Thymus (tissue), 11 donors: ENCODE measurements at regions not wholly inside any gene's neighbourhood (a gene's known extent, or its start where the extent isn't known, plus 50 kb on each side); places are given as distances from the start of the nearest gene placed in this dataset.

Experiments
- DNase-seq, 9 donors: peaks; one replicate each; pipeline ENCODE4 v3.0.0-alpha.2; 2013; ENCODE audit warnings: low spot score in 9 of 9, low read depth in 6 of 9, missing footprints in 1 of 9
- H3K27ac ChIP-seq, 2 donors: one replicate each; pipeline ENCODE4 v1.5.1; 2013; ENCODE audit warnings: control low read depth in 1 of 2, low read depth in 1 of 2, low read length in 1 of 2, mild to moderate bottlenecking in 1 of 2, moderate library complexity in 1 of 2
- H3K27me3 ChIP-seq, 2 donors: one replicate each; pipeline ENCODE4 v1.5.1; 2013; ENCODE audit warnings: low read length in 1 of 2; ENCODE audit not compliant: control insufficient read depth in 2 of 2, insufficient read depth in 1 of 2
- H3K36me3 ChIP-seq, 2 donors: one replicate each; pipeline ENCODE4 v1.5.1; 2013; ENCODE audit warnings: low read length in 1 of 2, mild to moderate bottlenecking in 1 of 2, moderate library complexity in 1 of 2; ENCODE audit not compliant: control insufficient read depth in 2 of 2, insufficient read depth in 2 of 2
- H3K4me1 ChIP-seq, 2 donors: one replicate each; pipeline ENCODE4 v1.5.1; 2013; ENCODE audit warnings: low read length in 2 of 2; ENCODE audit not compliant: control insufficient read depth in 2 of 2, insufficient read depth in 2 of 2
- H3K4me3 ChIP-seq, 2 donors: one replicate each; pipeline ENCODE4 v1.5.1; 2013; ENCODE audit warnings: low read length in 2 of 2, control low read depth in 1 of 2, mild to moderate bottlenecking in 1 of 2
- H3K9me3 ChIP-seq, 2 donors: one replicate each; pipeline ENCODE4 v1.5.1; 2013; ENCODE audit warnings: low read length in 1 of 2, mild to moderate bottlenecking in 1 of 2; ENCODE audit not compliant: control insufficient read depth in 2 of 2, insufficient read depth in 1 of 2
- WGBS: extraction: QIAGEN DNeasy Blood & Tissue Kit; methylation state at CpG from one replicate; pipeline ENCODE4 v1.1.7; 2013; 5-methylcytosine and 5-hydroxymethylcytosine counted together
- donor health status: healthy.

DNA sequence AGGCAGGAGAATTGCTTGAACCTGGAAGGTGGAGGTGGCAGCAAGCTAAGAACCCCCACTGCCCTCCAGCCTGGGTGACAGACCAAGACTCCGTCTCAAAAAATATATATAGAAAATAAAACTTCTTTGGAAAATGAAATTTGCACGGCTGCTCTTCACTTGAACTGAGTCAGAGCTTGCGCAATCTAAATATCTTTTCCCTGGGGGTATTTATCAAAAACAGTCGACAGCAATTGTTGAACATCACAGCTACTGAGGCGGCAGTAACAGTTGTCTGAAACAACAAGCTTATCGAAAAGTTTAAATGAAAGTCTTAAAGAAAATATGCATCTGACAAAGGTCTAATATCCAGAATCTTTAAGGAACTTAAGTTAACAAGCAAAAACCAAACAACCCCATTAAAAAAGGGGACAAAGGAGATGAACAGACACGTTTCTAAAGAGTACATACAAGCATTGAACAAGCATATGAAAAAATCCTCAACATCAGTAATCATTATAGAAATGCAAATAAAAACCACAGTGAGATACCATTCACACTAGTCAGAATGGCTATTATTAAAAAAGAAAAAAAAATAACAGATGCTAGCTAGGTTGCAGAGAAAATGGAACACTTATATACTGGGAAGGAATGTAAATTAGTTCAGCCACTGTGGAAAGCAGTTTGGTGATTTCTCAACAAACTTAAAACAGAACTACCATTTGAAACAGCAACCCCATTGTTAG lies 153.6 kb upstream of the CDH9 start:
- Histone ChIP-seq H3K36me3 (no peaks in the 10 kb centered on the region), H3K4me1 (no peaks in the 10 kb centered on the region), H3K4me3 (no peak overlapping the region), H3K27ac (no peak overlapping the region), H3K9me3 (no peaks in the 10 kb centered on the region), H3K27me3 (no peaks in the 10 kb centered on the region)
- WGBS: 94% methylated on average over 7 of the region's 7 CpGs
- DNase-seq: no peak

- H3K9me3 ChIP-seq: no peaks in the 10 kb centered on the region
Observed at GRCh38 chr5:27172693-27173092, 134.3 kb upstream of the CDH9 start.

GRCh38 chr5:27171761-27172261 lies 133.4 kb upstream of the CDH9 start:
- DNase-seq: no peak

More at GRCh38 chr5:27172693-27173092, 134.3 kb upstream of the CDH9 start:
- no peaks in the 10 kb centered on the region for H3K27me3 ChIP-seq
- H3K27ac ChIP-seq: no peak overlapping the region
- WGBS: 96% methylated on average over 1 of the region's 1 CpG
- no peaks in the 10 kb centered on the region for H3K36me3 ChIP-seq
- H3K4me1 ChIP-seq: no peaks in the 10 kb centered on the region
- H3K4me3 ChIP-seq: no peak overlapping the region
- DNase-seq: no peak

GRCh38 chr5:27158775-27159174 lies 120.4 kb upstream of the CDH9 start:
- H3K4me3 ChIP-seq: no peak overlapping the region
- no peaks in the 10 kb centered on the region for H3K4me1 ChIP-seq
- no peak for DNase-seq
- no peak overlapping the region for H3K27ac ChIP-seq
- no peaks in the 10 kb centered on the region for H3K36me3 ChIP-seq
- WGBS: 92% methylated on average over 1 of the region's 1 CpG
- H3K9me3 ChIP-seq: peaks cover 1 to 8% of the 10 kb centered on the region in 2 donors
- no peaks in the 10 kb centered on the region for H3K27me3 ChIP-seq

More at GRCh38 chr5:27171761-27172261, 133.4 kb upstream of the CDH9 start:
- WGBS: 68% methylated on average over 15 of the region's 15 CpGs
- Histone ChIP-seq H3K36me3 (no peaks in the 10 kb centered on the region), H3K4me1 (no peaks in the 10 kb centered on the region), H3K27ac (no peak overlapping the region), H3K4me3 (no peak overlapping the region), H3K9me3 (no peaks in the 10 kb centered on the region), H3K27me3 (no peaks in the 10 kb centered on the region)

DNA sequence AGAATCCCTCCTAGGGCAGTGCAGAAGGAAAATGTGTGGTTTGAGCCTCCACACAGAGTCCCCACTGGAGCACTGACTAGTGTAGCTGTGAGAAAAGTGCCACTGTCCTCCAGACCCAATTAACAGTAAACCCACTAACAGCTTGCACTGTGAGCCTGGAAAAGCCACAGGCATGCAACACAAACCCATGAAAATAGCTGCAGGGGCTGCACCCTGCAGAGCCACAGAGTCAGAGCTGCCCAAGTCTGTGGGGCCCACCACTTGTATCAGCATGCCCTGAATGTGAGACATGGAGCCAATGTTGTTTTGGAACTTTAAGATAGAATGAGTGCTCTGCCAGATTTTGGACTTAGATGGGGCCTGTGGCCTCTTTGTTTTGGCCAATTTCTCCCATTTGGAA lies 119.8 kb upstream of the CDH9 start:
- H3K4me3 ChIP-seq: no peak overlapping the region
- H3K36me3 ChIP-seq: no peaks in the 10 kb centered on the region
- DNase-seq: no peak
- H3K27ac ChIP-seq: no peak overlapping the region
- H3K9me3 ChIP-seq: peaks cover 1 to 8% of the 10 kb centered on the region in 2 donors
- no peaks in the 10 kb centered on the region for H3K4me1 ChIP-seq
- H3K27me3 ChIP-seq: no peaks in the 10 kb centered on the region

- H3K4me3 ChIP-seq: no peak overlapping the region
- no peaks in the 10 kb centered on the region for H3K9me3 ChIP-seq
- no peak for DNase-seq
- H3K36me3 ChIP-seq: no peaks in the 10 kb centered on the region
- WGBS: 86% methylated on average over 2 of the region's 2 CpGs
- H3K27me3 ChIP-seq: no peaks in the 10 kb centered on the region
- no peak overlapping the region for H3K27ac ChIP-seq
- H3K4me1 ChIP-seq: no peaks in the 10 kb centered on the region
Observed at GRCh38 chr5:27144456-27144855, 106.1 kb upstream of the CDH9 start.

GRCh38 chr5:27140831-27141230 lies 102.4 kb upstream of the CDH9 start:
- Histone ChIP-seq H3K27ac (no peak overlapping the region), H3K4me1 (no peaks in the 10 kb centered on the region)
- WGBS: 94% methylated on average over 1 of the region's 1 CpG

GRCh38 chr5:27130587-27130986 lies 92.2 kb upstream of the CDH9 start:
- H3K4me3 ChIP-seq: no peak overlapping the region
- 96% methylated on average over 1 of the region's 1 CpG for WGBS
- DNase-seq: no peak

More at GRCh38 chr5:27140831-27141230, 102.4 kb upstream of the CDH9 start:
- DNase-seq: no peak
- no peaks in the 10 kb centered on the region for H3K27me3 ChIP-seq
- no peaks in the 10 kb centered on the region for H3K9me3 ChIP-seq
- H3K36me3 ChIP-seq: no peaks in the 10 kb centered on the region
- no peak overlapping the region for H3K4me3 ChIP-seq

DNA sequence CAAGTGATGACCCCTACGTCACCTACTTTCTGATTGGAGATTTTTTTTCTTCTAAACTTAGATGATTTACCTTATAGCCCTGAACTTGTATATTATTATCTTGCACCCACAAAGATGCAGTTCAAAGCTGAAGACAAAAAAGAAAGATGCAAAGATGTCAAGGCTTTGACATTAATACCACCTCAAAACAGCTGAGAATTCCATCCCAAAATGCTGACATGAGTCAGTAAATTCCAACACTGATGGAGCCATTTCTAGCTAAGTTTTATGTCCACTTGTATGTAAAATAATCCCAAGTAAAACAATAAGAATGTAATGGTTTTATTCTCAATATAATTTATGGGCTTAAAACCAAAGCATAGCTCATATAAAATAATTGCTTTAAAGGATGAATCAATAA lies 91.5 kb upstream of the CDH9 start:
- no peaks in the 10 kb centered on the region for H3K36me3 ChIP-seq
- 99% methylated on average over 1 of the region's 1 CpG for whole genome bisulfite sequencing
- H3K4me3 ChIP-seq: no peak overlapping the region
- no peak for DNase-seq
- H3K27ac ChIP-seq: no peak overlapping the region
- H3K9me3 ChIP-seq: no peaks in the 10 kb centered on the region
- H3K27me3 ChIP-seq: no peaks in the 10 kb centered on the region
- no peaks in the 10 kb centered on the region for H3K4me1 ChIP-seq

More at GRCh38 chr5:27130587-27130986, 92.2 kb upstream of the CDH9 start:
- no peak overlapping the region for H3K27ac ChIP-seq
- H3K36me3 ChIP-seq: no peaks in the 10 kb centered on the region
- no peaks in the 10 kb centered on the region for H3K4me1 ChIP-seq
- H3K27me3 ChIP-seq: no peaks in the 10 kb centered on the region
- H3K9me3 ChIP-seq: no peaks in the 10 kb centered on the region
